Spleen (tissue), 11 donors: ENCODE measurements at regions not wholly inside any gene's neighbourhood (a gene's known extent, or its start where the extent isn't known, plus 50 kb on each side); places are given as distances from the start of the nearest gene placed in this dataset.

Experiments
- DNase-seq: peaks from one replicate; pipeline ENCODE4 v3.0.0-alpha.2; 2020
- H3K27ac ChIP-seq, 8 donors: fragments of 200-600 bp; sonication (generic) in 7 of 8; 1 replicate in 4 of 8; 2 replicates in 4 of 8; pipeline versions ENCODE4 v1.5.0 to v1.8.0; 2016 to 2021; ENCODE audit warnings: inconsistent platforms in 4 of 8, mild to moderate bottlenecking in 4 of 8, moderate library complexity in 1 of 8
- H3K27me3 ChIP-seq, 7 donors: fragments of 200-600 bp; sonication (generic) in 6 of 7; replicated peaks in 1 of 7; 1 replicate in 4 of 7; 2 replicates in 3 of 7; pipeline versions ENCODE4 v1.5.0 to v1.8.0; 2016 to 2021; ENCODE audit warnings: inconsistent platforms in 3 of 7, mild to moderate bottlenecking in 1 of 7
- H3K36me3 ChIP-seq, 6 donors: fragments of 200-600 bp; sonication (generic) in 5 of 6; 1 replicate in 4 of 6; 2 replicates in 2 of 6; pipeline versions ENCODE4 v1.5.0 to v1.8.0; 2016 to 2021; ENCODE audit warnings: inconsistent platforms in 2 of 6
- H3K4me1 ChIP-seq, 6 donors: fragments of 200-600 bp; sonication (generic) in 5 of 6; 1 replicate in 3 of 6; 2 replicates in 3 of 6; pipeline versions ENCODE4 v1.5.0 to v1.8.0; 2016 to 2021; ENCODE audit warnings: inconsistent platforms in 3 of 6
- H3K4me3 ChIP-seq, 8 donors: fragments of 200-600 bp; sonication (generic) in 7 of 8; 1 replicate in 4 of 8; 2 replicates in 4 of 8; pipeline versions ENCODE4 v1.5.0 to v1.8.0; 2016 to 2021; ENCODE audit warnings: inconsistent platforms in 4 of 8, mild to moderate bottlenecking in 4 of 8, moderate library complexity in 2 of 8
- H3K9me3 ChIP-seq, 8 donors: fragments of 200-600 bp; sonication (generic) in 7 of 8; 1 replicate in 4 of 8; 2 replicates in 4 of 8; pipeline versions ENCODE4 v1.5.0 to v1.8.0; 2016 to 2021; ENCODE audit warnings: inconsistent platforms in 4 of 8
- CTCF ChIP-seq, 11 experiments: fragments of 200-600 bp in 7 of 11; fragments of 450-650 bp in 4 of 11; sonication (generic) in 4 of 11; IDR thresholded peaks in 8 of 11; conservative IDR thresholded peaks in 3 of 11; 1 replicate in 7 of 11; 2 replicates in 4 of 11; pipeline versions ENCODE4 v1.4.0 to v1.8.0; 2016 to 2021; ENCODE audit warnings: antibody characterized with exemption in 11 of 11, inconsistent platforms in 4 of 11, mild to moderate bottlenecking in 1 of 11
- POLR2A ChIP-seq, 3 donors: fragments of 450-650 bp; IDR thresholded peaks; one replicate each; pipeline ENCODE4 v1.5.1; 2017; ENCODE audit warnings: antibody characterized with exemption in 3 of 3, mild to moderate bottlenecking in 1 of 3
- POLR2AphosphoS5 ChIP-seq, 3 donors: sonication (generic); formaldehyde crosslinking; IDR thresholded peaks; one replicate each; pipeline ENCODE4 v1.5.1; 2017; ENCODE audit warnings: antibody characterized with exemption in 3 of 3
- WGBS, 5 donors: extraction: QIAGEN DNeasy Blood & Tissue Kit in 3 of 5; methylation state at CpG; one replicate each; pipeline versions ENCODE4 v1.1.5 to v1.1.7; 2013 to 2018; 5-methylcytosine and 5-hydroxymethylcytosine counted together
- intact Hi-C: fragments of 100-400 bp; cut with DNase I; formaldehyde crosslinking; loops from one replicate; pipeline ENCODE4 v1.15.0; 2023; ENCODE audit warnings: low total_unique reads
- donor health status: healthy with polysubstance abuse.
- donor health status: DM: no; HTN: no; CAD: no; lungs with moderate emphysema.
- donor health status: DM: no; HTN: no; CAD: no.
- donor health status: Bipolar disorder and iron deficiency.
- donor health status: healthy.
- donor health status: DM: no; HTN: no; CAD: no.
- donor health status: DM: yes; HTN: yes; CAD: no.

GRCh38 chr6:103799971-103800670, 1059.6 kb downstream of the HACE1 start:
- intact Hi-C loops: no loop called here
- 77 to 86% (median 80%) methylated on average over 5 of the region's 5 CpGs for WGBS, 5 donors
- Histone ChIP-seq H3K27me3 (no peaks in the 10 kb centered on the region), H3K9me3 (no peaks in the 10 kb centered on the region), H3K27ac (no peak overlapping the region), H3K4me1 (no peaks in the 10 kb centered on the region), H3K4me3 (no peak overlapping the region), H3K36me3 (no peaks in the 10 kb centered on the region)
- TF ChIP-seq POLR2A (IDR thresholded peaks at IDR 0.05): no peak
- no peak for TF ChIP-seq CTCF (IDR thresholded peaks at IDR 0.05 in 8 of 11, conservative IDR thresholded peaks at IDR 0.05 in 3 of 11)
- no peak for TF ChIP-seq POLR2AphosphoS5 (IDR thresholded peaks at IDR 0.05)
- no peak for DNase-seq

- 78 to 91% (median 82%) methylated on average over 2 of the region's 2 CpGs for WGBS, 5 donors
- H3K36me3 ChIP-seq: no peaks in the 10 kb centered on the region
- H3K27ac ChIP-seq: no peak overlapping the region
- no peak overlapping the region for H3K4me3 ChIP-seq
- H3K27me3 ChIP-seq: no peaks in the 10 kb centered on the region
- intact Hi-C loops: no loop called here
- no peaks in the 10 kb centered on the region for H3K4me1 ChIP-seq
- peaks cover 0 to 6% (median 1%) of the 10 kb centered on the region in 8 donors for H3K9me3 ChIP-seq
- TF ChIP-seq POLR2AphosphoS5 (IDR thresholded peaks at IDR 0.05): no peak
- TF ChIP-seq CTCF (IDR thresholded peaks at IDR 0.05 in 8 of 11, conservative IDR thresholded peaks at IDR 0.05 in 3 of 11): no peak
- TF ChIP-seq POLR2A (IDR thresholded peaks at IDR 0.05): no peak
- DNase-seq: no peak
These were observed 1061.6 kb downstream of the HACE1 start for GRCh38 chr6:103798166-103798565.

- intact Hi-C loops: no loop called here
- DNase-seq: no peak
- Histone ChIP-seq H3K27me3 (no peaks in the 10 kb centered on the region), H3K4me3 (no peak overlapping the region), H3K27ac (no peak overlapping the region), H3K9me3 (peaks cover 0 to 7% (median 1%) of the 10 kb centered on the region in 8 donors), H3K4me1 (no peaks in the 10 kb centered on the region), H3K36me3 (no peaks in the 10 kb centered on the region)
- WGBS, 5 donors: 42 to 65% (median 49%) methylated on average over 1 of the region's 1 CpG
- TF ChIP-seq POLR2A (IDR thresholded peaks at IDR 0.05): no peak
- no peak for TF ChIP-seq CTCF (IDR thresholded peaks at IDR 0.05 in 8 of 11, conservative IDR thresholded peaks at IDR 0.05 in 3 of 11)
- no peak for TF ChIP-seq POLR2AphosphoS5 (IDR thresholded peaks at IDR 0.05)
These were observed 1062.0 kb downstream of the HACE1 start for GRCh38 chr6:103797738-103798137.

- TF ChIP-seq CTCF (IDR thresholded peaks at IDR 0.05 in 8 of 11, conservative IDR thresholded peaks at IDR 0.05 in 3 of 11): no peak
- no peak for TF ChIP-seq POLR2AphosphoS5 (IDR thresholded peaks at IDR 0.05)
- no peak for TF ChIP-seq POLR2A (IDR thresholded peaks at IDR 0.05)
- no peak for DNase-seq
- Histone ChIP-seq H3K4me1 (no peaks in the 10 kb centered on the region), H3K4me3 (no peak overlapping the region), H3K36me3 (no peaks in the 10 kb centered on the region), H3K27me3 (no peaks in the 10 kb centered on the region), H3K9me3 (peaks cover 0 to 8% (median 1%) of the 10 kb centered on the region in 8 donors), H3K27ac (no peak overlapping the region)
- intact Hi-C loops: no loop called here
- WGBS, 5 donors: 70 to 76% (median 75%) methylated on average over 2 of the region's 2 CpGs
These were observed 1068.3 kb downstream of the HACE1 start for GRCh38 chr6:103791458-103791857.
